Fibroblast of pulmonary artery (primary cell): ENCODE measurements at regions not wholly inside any gene's neighbourhood (a gene's known extent, or its start where the extent isn't known, plus 50 kb on each side); places are given as distances from the start of the nearest gene placed in this dataset.
"Not testable (repeated sequence)": the region's sequence is repeated elsewhere in the genome, so short reads cannot be mapped to it uniquely, and the experiment has no call there.

Experiments used
- DNase-seq: peaks from one replicate; pipeline ENCODE4 v3.0.0-alpha.2; 2010; ENCODE audit warnings: low read depth
- H3K4me3 ChIP-seq: replicated peaks from 2 replicates; pipeline ENCODE4 v1.5.1; 2011; ENCODE audit warnings: low read depth, mild to moderate bottlenecking, control low read depth, low read length, moderate library complexity
- TF ChIP-seq, protein P1 (sequence below): IDR thresholded peaks from 2 replicates; pipeline ENCODE4 v1.5.1; 2011; ENCODE audit warnings: mild to moderate bottlenecking, control low read depth, low read length, inconsistent platforms; ENCODE audit errors: missing control alignments

DNA sequence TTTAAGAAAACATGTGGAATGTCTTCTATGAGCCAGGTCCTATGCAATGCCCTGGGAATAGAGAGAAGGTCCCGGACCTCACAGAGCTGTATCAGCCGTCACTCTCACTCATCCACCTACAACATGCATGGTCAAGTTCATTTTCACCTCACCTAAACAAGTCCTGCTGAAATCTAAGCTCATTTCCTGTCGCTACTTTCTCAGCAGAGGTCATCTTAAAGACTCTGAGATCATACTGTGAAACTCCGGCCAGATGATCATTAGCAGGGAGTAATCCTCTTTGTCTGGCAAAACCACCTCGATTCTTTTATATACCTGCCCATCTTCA is 66.2 kb upstream of the LYRM9 start:
- no peak overlapping the region for H3K4me3 ChIP-seq
- TF ChIP-seq, protein P1, sequence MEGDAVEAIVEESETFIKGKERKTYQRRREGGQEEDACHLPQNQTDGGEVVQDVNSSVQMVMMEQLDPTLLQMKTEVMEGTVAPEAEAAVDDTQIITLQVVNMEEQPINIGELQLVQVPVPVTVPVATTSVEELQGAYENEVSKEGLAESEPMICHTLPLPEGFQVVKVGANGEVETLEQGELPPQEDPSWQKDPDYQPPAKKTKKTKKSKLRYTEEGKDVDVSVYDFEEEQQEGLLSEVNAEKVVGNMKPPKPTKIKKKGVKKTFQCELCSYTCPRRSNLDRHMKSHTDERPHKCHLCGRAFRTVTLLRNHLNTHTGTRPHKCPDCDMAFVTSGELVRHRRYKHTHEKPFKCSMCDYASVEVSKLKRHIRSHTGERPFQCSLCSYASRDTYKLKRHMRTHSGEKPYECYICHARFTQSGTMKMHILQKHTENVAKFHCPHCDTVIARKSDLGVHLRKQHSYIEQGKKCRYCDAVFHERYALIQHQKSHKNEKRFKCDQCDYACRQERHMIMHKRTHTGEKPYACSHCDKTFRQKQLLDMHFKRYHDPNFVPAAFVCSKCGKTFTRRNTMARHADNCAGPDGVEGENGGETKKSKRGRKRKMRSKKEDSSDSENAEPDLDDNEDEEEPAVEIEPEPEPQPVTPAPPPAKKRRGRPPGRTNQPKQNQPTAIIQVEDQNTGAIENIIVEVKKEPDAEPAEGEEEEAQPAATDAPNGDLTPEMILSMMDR: no peak
- DNase-seq: no peak

DNA sequence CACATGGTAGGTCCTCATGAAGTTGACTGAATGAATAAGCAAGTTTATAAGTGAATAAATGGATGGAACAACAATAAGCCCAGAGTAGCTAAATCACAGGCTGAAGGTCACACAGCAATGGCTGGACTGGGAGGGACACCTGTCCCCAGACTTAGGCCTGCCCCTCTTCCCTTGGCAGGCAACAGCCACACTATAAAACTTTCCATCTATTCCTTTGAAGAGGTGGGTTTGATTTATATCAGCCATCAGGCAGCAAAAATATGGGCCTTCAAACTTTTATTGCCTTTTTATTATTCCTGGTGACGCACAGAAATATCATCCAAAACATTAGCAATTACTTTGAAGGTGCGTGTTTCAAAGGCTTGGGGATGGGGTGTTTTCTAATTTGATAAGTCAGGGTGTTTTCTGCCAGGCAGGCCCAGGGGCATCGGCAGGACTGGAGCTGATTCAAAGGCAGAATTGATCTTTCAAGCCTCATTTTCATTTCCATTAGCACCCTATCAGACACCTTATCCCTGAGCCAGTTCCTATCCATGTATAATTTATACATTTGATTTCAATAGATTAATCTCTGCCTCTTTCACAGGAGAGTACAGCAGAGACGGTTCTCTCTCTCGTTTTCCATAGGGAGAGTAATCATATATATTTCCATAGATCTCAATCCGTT is 67.2 kb upstream of the LYRM9 start:
- TF ChIP-seq, protein P1: no peak
- H3K4me3 ChIP-seq: no peak overlapping the region
- DNase-seq: no peak

DNA sequence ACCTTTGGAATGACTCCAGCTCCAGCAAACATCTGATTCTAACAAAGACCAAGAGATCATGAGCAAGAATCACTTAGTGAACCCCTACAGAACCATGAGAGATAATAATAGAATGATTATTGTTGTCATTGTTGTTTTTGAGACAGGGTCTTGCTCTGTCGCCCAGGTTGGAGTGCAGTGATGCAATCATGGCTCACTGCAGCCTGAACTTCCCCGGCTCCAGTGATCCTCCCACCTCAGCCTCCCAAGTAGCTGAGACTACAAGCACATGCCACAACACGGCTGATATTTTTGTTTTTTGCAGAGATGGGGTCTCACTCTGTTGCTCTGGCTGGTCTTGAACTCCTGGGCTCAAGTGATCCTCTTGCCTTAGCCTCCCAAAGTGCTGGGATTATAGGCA is 69.4 kb upstream of the LYRM9 start:
- not testable (repeated sequence) for H3K4me3 ChIP-seq, DNase-seq

DNA sequence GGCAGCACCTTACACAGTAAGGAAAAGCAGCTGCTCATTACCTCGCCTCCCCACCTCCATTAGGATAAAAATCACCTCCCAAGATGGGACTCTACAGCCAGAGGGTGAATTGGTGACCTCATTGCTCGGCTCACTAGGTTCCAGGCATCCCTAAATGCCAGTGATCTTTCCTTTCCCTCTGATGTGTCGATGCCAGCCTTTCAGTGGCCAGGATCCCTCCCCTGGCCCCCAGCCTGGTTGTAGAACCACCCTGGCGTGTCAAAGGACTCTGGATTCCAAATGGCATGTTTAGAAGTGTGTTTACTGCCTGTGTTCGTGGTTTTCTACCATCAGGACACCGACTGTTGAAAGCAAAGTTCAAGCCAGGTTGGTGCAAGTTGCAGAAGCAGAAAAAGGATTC is 72.1 kb upstream of the LYRM9 start:
- no peak for DNase-seq
- no peak overlapping the region for H3K4me3 ChIP-seq
- TF ChIP-seq, protein P1: no peak

DNA sequence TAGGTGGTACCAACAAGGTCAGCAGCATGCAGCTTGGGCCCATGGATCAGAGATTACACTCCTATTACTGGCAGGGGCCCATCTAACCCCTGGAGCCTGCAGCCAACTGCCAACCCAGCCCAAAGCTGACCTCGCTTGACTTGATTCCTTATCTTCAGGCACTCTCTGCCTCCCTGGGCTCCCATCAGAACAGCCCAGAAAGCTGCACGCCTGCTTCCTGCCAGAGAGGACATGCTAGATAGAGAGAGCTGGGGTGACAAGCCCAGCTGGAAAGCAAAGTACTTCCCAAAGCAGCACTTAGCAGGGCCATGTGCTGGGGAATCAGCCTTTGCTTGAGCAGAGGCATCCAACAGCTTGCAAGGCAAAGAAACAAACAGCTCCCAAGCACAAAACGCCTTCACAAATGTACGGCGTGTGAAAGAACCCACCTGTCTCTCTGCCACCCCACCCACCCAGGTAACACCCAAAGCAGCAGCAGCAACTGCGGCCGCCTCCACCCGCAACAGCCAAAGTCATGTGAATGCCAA is 74.2 kb upstream of the NLK start:
- no peak for DNase-seq
- H3K4me3 ChIP-seq: no peak overlapping the region
- TF ChIP-seq, protein P1: no peak

DNA sequence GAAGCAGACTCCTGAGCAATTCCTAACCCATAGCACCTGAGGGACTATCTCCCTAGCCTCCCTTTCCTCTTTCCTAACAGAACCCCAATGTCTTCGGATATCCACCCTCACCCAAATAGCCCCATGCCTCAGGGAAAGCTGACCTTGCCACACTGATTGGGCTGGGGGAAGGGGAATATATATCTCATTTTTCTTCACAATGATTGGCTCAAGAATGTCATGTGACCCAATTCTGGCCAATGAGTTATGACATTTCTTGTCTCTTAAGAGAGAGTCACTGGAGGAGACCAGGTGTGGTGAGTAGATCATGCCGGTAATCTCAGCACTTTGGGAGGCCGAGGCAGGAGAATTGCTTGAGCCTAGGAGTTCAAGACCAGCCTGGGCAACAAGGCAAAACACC is 71.9 kb upstream of the NLK start:
- DNase-seq: no peak

DNA sequence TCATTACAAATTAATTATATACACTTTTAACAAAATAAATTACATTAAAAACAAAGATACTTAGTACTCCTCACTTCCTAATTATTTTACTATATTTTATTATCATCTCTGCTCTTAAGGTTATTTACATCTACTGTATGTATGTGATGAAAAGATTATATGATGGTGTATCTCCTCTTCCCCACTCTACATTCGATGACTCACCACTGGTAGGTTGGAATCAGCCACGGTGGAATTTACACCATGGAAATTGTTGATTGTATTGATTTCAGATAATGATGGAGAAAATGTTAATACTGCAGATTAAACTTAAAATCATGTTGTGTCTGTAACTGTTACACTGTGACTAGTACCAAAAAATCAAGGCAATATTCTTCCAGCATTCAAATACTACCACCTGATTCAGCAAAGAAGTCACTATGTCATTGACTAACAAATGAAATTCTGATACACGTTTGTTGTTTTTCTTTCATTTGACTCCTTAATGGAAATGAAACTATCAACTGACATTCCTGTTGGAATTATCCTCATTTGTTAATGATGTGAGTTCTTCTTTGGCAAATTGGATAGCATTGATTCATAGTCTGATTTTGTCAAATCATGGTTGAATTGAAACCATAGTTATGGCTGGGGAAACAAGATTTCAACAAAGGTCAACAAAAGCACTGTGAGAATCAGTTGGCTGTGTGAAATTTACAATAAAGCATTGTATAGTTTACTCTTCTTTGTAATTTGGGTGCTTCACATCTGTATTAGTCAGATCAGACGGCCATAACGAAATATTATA is 69.0 kb upstream of the NLK start:
- no peak overlapping the region for H3K4me3 ChIP-seq
- DNase-seq: no peak
- TF ChIP-seq, protein P1: no peak

More for the DNA sequence above, 71.9 kb upstream of the NLK start:
- no peak overlapping the region for H3K4me3 ChIP-seq
- TF ChIP-seq, protein P1: no peak
